Globus pallidus (tissue), 1 donor: ENCODE measurements at regions not wholly inside any gene's neighbourhood (a gene's known extent, or its start where the extent isn't known, plus 50 kb on each side); places are given as distances from the start of the nearest gene placed in this dataset.

ENCODE experiments used
- DNase-seq: peaks from one replicate; pipeline ENCODE4 v3.0.0-alpha.2; 2015; ENCODE audit warnings: low spot score

GRCh38 chr1:60126723-60127122, 53.2 kb upstream of the C1orf87 start:
- no peak for DNase-seq
